NCI-H1048 (cell line): ENCODE measurements at regions not wholly inside any gene's neighbourhood (a gene's known extent, or its start where the extent isn't known, plus 50 kb on each side); places are given as distances from the start of the nearest gene placed in this dataset.
A peak's percentile ranks its signal among the peaks of the same experiment; 100 is the strongest.
"Not testable (repeated sequence)": the region's sequence is repeated elsewhere in the genome, so short reads cannot be mapped to it uniquely, and the experiment has no call there.

ENCODE experiments used
- DNase-seq: peaks from one replicate; lab custom pipeline; 2025; lab: John Stamatoyannopoulos, UW

DNA sequence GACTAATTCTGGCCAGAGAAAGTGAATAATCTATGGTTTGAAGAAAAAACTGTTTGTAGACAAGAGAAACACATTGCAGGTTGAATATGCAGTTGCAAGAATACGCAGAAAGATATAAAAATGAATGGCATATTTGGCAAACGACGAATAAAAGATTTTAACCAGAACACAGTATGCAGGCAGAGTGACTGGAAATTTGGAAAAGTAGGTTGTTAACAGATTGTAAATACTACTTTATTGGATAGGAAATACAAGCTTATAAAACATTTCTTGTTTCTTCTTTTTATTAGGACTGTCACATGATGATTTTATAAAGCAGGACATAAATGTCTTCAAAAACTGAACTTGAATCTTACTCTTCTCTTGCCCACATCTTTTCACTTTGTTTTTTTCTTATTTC, 573.3 kb upstream of the PBX1 start:
- no peak for DNase-seq

DNA sequence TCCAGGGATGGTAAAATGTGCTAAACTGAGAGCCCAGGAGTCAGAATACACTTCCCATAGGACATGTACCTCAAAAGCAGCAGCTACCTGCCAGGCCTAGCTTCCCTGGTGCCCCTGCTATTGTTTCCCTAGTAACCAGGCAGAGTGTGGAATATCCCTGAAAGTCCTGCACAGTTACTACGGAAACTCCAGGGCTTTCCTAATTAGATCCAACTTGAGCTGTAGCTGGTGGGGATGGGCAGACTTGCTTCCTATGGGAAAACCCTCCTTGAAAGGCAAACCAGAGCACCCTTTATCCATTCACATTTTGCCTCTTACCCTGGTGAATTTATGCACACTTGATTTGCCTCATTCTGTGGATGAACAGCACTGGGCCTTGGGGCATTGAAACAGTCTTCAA, 559.9 kb upstream of the PBX1 start:
- no peak for DNase-seq

DNA sequence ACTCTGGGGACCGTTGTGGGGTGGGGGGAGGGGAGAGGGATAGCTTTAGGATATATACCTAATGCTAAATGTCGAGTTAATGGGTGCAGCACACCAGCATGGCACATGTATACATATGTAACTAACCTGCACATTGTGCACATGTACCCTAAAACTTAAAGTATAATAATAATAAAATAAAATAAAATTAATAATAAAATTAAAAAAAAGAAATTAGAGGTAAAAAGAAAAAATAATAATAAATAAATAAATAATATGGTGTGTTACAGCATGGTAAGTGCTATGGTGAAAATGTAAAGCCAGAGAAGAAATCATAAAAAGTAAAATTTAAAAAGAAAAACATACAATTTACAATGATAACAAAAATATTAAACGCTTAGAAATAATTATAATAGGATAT, 552.8 kb upstream of the PBX1 start:
- not testable (repeated sequence) for DNase-seq

DNA sequence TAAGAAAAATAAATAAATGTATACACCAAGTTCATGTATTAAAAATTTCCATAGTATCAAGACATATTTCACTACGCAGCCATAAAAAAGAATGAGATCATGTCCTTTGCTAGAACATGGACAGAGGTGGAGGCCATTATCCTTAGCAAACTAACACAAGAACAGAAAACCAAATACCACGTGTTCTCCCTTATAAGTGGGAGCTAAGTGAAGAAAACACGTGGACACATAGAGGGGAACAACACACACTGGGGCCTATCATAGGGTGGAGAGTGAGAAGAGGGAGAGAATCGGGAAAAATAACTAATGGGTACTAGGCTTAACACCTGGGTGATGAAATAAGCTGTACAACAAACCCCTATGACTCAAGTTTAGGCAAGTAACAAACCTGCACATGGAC, 552.4 kb upstream of the PBX1 start:
- DNase-seq, result no peak

DNA sequence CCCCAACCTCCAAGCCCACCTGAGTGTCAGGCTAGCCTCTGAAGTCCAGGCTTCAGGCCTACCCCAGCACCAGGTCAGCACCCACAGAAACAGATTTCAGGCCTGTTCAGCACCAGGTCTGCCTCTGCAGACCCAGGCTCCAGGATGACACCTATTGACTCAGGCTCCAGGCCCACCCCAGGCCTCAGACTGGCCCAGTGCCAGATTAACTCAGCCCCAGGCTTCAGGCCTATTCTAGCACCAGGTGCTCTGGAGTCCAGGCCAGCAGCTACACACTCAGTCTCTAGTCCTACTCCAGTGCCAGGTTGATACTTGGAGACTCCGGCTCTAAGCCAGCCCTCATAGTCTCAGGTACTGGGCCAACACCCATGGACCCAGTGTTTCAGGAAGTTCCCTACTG, 541.7 kb upstream of the PBX1 start:
- DNase-seq, result no peak

DNA sequence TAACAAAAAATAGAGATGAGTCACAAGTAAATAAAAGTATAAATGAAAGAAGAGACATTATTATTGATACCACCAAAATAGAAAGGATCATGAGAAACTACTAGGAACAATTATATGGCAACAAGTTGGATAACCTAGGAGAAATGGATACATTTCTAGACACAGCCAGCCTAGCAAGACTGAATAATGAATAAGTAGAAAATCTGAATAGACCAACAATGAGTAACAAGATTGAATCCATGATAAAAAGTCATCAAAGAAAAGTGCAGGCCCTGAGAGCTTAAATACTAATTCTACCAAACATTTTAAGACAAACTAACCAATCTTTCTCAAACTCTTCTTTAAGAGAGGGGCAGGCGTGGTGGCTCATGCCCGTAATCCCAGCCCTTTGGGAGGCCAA, 538.6 kb upstream of the PBX1 start:
- DNase-seq, result no peak

DNA sequence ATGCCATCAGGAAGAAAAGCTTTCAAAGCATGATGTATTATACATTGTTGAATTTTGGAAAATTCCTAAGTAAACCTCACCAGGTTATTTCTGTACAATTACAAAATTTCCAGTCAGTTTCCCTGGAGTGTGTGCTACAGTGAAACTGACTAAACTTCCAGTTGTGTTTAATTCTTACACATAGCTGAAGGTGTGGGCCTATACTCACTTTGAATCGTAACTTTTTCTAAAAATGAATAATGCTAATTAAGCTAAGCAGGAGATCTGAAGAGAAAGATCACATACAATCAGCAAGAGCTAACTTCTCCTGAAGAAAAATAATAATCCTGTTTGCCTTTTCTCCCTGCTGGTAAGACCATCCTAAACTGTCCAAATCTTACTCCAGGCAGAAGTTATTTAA, 537.2 kb upstream of the PBX1 start:
- DNase-seq, result no peak

DNA sequence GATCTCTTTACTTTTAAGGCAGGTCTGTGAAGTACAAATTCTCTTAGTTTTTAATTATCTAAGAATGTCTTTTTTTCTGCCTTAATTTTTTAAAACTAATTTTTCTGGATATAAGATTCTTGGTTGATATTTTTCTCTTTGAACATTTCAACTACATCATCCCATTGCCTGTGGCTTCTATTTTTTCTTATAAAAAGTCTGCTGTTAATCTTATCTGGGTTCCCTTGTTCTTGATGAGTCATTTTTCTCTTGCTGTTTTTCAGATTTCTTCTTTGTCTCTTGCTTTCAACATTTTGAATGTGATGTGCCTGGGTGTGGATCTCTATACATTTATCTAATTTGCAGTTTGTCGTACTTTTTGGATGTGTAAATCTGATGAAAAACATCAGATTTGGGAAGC, 525.2 kb upstream of the PBX1 start:
- no peak for DNase-seq

DNA sequence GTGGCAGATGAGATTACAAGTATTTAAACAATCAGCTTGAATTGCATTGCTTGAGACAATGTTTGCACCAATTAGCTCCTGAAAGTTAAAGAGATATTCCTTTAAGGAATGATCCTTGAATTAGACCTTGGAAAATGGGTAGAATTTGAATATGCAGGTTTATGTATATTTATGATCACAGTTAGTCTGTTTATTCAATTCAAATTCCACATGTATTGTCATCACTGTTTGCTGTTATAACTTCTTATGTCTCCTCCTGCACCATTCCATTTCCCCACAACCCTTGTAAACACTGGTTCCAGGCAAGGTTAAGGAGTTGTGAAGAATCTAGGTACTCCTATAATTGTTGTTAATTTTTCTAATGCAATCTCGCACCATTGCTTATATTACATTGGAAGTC, 518.2 kb upstream of the PBX1 start:
- DNase-seq, result no peak

DNA sequence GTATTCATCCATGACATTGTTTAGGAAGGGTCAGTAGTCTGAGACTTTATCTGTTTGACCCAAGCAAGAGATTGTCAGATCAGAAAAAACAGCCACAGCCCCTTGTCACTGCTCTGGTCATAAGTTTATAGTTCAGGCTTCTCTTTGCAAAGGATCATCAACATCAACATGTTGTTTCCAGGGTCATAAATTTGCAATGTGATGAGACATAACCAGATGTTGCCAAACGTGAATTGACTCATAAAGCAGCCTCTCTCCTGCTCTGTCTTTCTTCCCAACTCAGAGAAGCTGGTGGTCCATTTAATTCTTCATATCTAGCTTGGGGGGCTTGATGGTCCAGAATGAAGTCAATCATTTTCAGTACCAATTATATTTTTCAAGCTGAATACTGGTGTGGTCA, 507.2 kb upstream of the PBX1 start:
- no peak for DNase-seq

DNA sequence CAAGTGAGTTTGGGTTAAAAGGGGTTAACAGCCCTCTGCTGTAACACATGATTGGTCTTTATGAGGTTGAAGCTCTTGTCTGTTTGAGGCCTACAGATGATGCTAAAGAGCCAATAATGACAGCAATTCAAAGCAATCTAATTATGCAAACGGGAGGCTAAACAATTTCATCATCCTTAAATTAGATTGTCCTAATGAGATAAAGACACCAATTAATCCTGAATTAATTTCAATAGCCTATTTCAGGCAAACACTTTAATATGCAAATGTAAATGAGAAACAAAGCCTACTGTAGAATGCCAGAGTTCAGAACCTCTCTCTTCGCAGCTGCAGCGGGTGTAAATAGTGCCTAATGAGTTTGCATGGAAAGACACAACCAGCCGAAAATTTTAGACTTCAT, 504.7 kb upstream of the PBX1 start:
- no peak for DNase-seq

DNA sequence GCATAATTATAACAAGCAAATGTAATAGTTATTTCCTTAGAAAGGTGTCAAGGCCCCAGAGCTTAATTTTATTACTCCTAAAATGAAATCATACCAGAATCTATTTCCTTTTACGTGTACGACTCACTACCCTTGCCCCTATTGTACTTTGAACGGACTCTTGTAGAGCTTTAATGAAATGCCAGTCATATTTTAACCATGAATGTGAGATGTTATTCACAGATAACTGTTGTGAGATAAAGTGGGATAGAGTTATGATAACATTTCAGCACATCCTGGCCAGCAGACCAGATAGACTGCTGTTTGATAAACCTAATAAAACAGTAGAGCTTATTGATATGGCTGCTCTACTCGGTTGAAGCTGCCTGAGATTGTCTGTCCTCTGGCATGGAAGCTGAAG, 500.8 kb upstream of the PBX1 start:
- DNase-seq, result no peak

DNA sequence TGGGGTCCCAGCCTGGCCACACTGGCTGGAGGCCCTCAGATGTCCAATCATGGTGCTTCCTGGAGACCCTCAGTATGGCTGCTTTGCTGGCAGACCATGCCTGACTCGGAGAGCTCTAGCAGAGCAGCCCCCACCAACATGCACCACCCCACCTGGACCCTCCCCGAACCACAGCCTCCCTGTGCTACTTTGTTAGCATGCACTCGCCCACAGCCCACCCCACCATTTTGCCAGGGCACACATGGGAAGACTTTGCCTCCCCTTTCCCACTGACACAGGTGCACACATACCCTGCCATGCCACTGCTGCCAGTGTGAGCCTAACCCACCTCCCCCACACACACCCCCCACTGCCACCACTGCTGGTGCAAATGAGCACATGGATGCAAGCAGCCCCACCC, 497.5 kb upstream of the PBX1 start:
- DNase-seq, result no peak

DNA sequence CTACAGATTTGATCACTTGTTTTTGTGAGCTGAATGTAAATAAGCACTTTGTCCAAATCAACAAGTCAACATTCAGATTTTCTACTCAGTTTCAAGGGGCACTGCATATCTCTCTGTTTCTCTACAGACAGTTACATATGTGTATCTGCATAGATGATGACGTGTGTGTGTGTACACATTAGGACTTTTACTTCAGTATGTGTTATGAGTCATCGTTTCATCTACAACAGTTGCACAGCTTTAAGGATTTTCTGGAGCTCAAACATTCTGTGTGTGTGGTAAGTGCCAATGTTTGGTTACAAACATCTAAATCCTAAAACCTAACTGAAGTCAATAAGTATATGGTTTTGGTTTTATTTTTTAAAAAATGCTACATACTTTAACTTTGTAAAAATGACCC, 494.5 kb upstream of the PBX1 start:
- DNase-seq, result no peak

DNA sequence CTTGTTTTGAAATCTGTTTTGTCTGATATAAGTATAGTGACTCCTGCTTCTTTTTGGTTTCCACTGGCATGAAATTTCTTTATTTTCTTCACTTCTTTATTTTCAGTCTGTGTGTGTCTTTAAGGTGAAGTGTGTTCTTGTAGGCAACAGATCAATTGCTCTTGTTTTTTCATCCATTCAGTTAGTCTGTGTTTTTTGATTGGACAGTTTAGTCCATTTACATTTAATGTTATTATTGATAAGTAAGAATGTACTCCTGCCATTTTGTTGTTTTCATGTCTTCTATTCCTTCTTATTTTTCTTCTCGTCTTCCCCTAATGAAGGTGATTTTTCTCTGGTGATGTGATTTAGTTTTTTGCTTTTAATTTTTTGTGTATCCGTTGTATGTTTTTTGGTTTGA, 487.7 kb upstream of the PBX1 start:
- no peak for DNase-seq

DNA sequence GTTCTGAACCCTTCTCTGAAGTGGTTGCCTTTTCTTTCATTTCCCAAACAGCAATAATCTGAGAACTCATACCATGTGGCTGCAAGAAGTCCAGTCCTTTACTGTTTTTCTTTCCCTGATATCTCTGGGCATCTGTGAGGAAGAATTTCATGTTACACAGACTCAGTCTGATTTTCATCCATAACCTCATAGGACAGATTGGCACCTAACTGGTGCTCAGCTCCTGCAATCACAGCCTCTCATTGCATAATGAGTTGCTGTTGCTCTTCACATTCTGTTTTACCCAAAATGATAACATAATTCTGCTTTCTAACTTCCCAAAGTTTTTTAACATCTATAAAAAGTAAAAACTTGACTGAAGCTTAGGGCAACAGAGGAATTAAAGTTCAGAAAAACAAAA, 472.2 kb upstream of the PBX1 start:
- DNase-seq, result no peak

DNA sequence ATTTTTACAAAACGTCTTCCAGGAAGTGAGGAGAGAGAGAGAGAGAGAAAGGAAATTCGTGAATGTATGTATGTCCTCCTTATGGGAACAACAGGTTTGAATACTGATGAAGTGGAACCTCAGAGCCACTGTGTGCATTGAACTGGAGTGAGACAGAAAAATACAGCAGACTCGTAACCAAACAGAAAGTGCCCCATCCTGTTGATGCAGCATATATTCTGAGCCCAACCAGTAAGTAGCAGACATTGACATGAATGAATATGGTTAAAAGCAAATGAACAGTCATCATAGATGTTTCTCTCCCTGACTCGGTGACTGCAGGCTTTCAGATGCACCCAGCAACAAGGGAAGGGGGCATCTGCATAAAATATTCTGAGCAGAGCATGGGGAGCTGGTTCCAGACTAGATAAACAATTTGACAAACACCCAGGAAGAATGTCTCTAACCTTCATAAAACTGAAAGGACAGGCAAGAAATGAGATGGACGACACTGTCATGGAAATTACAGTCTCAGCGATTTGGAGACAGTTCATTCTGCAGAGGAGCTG, 471.0 kb upstream of the PBX1 start:
- DNase-seq, result no peak

DNA sequence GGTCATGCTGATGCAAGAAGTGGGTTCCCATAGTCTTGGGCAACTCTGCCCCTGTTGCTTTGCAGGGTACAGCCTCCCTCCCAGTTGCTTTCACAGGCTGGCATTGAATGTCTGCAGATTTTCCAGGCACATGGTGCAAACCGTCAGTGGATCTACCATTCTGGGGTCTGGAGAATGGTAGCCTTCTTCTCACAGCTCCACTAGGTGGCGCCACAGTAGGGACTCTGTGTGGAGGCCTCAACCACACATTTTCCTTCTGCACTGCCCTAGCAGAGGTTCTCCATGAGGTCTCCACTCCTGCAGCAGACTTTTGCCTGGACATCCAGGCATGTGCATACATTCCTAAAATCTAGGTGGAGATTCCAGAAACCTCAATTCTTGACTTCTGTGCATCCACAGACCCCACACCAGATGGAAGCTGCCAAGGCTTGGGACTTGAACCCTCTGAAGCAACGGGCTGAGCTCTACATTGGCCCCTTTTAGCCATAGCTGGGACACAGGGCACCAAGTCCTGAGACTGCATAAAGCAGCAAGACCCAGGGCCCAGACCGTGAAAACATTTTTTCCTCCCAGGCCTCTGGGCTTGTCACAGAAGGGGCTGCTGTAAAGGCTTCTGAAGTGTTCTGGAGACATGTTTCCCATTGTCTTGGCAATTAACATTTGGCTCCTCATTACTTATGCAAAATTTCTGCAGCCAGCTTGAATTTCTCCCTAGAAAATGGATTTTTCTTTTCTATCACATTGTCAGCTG, 466.2 kb upstream of the PBX1 start:
- DNase-seq, result no peak

DNA sequence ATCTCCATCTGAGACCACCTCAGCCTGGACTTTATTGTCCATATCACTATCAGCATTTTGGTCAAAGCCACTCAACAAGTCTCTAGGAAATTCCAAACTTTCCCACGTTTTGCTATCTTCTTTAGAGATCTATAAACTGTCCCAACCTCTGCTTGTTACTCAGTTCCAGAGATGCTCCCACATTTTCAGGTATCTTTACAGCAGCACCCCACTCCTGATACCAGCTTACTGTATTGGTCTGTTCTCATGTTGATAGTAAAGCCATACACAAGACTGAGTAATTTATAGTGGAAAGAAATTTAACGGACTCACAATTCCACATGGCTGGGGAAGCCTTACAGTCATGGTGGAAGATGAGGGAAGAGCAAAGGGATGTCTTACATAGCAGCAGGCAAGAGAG, 465.4 kb upstream of the PBX1 start:
- DNase-seq, result no peak

DNA sequence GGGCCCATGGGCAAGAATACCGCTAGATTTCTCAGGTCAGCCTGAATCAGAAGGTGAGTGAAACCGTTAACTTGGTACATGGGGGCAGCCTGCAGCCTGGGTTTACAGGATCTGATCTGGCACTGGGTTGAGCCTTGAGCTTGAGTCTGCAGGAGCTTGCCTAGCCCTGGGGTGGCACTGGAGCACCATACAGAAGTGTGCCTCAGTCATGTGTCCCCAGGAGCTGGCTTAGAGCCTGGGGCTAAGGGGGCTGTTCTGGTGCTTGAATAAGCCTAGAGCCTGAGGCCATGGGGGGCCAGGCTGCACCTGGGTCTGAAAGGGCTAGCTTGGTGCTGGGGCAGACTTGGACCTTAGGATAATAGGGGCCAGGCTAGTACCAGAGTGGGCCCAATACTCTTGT, 457.2 kb upstream of the PBX1 start:
- no peak for DNase-seq

DNA sequence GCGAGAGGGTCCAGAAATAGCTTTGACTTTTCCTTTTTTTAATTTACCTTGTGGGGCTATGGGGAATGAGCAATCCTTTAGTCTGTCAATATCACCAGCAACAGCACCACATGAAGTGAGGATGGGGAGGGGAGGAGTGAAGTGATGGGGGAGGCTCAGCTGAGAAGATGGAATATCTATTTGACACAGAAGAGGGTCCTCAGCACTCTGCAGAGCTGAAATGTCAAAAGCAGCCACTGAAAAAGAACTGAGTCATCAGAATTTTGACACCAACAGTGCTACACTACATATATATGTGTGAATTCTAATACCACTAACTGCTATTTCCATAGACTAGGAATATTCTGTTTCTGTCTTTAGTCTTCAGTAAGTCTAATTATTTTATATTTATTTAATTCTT, 427.0 kb upstream of the PBX1 start:
- DNase-seq, result no peak

DNA sequence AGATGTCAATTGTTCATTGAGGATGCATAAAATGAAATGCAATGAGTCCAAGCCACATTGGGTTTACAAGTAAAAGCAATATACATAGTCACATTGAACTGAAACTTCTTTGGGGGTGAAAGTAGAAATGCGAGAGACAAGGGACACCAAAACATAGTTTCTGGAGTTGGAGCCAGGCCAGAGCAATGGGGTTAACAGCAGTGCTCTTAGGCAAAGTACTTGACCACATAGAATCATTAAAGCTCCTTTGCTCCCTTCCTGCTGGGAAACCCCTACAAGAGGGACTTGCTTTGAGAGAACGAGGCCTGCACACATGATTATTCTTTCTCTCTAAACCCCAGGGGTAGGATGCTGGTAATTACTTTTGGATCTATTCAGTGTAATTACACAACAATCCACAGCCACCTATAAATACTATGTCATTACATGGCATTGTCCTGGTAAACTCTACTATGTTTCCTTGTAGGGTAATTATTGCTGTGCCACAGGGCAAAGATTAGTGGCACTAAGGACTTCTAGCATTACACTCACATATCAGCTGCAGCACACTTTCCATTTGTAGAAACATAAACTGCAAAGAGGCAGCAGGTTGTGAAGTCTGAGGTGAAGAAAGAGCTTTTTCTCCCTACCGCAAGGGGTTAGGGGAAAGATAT, 421.6 kb upstream of the PBX1 start:
- peak; percentile 33 for DNase-seq

DNA sequence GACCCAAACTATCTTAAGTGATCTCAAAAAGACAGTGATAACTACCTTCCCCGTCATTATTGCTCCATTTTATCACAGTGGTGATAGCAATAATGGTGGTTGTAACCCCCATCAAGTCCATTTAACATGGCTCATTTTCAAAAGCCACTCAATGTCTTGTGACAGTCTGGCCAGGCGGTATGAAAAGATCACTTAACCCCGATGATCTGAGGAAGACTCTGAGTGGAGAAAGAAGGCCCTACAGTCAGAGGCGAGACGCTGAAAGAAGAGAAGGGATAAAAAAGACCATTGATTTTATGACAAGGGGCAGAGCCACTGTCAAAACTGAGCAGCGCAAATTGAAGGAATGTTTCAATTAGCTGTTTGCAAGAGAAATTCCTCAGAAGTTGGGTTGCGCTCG, 417.2 kb upstream of the PBX1 start:
- DNase-seq, result no peak

DNA sequence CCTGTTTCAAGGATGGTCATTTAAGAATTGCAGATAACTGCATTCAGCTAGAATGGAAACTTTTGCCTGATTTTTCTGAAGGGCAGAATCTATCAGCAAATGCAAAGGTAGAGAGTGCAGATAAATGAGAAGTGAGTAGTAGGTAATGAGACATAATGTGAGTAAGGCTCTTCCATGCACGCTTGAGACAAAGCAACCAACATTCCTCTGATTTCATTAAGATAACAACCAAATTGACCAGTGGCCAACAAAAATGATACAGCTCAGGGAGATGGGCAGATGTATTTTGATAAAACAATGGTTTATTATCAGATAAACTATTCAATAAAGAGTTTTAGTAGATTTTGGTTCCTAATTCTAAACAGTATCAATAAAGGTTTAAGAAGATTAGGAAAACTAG, 404.4 kb upstream of the PBX1 start:
- no peak for DNase-seq
